HEK293 (cell line): ENCODE measurements at regions not wholly inside any gene's neighbourhood (a gene's known extent, or its start where the extent isn't known, plus 50 kb on each side); places are given as distances from the start of the nearest gene placed in this dataset.

Source experiments
- CTCF ChIA-PET: fragments of 350-600 bp; formaldehyde crosslinking; extraction: SDS; loops from one replicate; lab custom pipeline; 2021; ENCODE audit warnings: antibody characterized with exemption; lab: Yijun Ruan, JAX
- POLR2A ChIA-PET: fragments of 300-600 bp; formaldehyde crosslinking; extraction: SDS; loops from one replicate; lab custom pipeline; 2020; ENCODE audit warnings: antibody characterized with exemption, inconsistent platforms; lab: Yijun Ruan, JAX
- H3K27ac ChIP-seq: fragments of 200-500 bp; sonication (Bioruptor generic); 2 replicates; pipeline ENCODE4 v1.5.1; 2014; ENCODE audit warnings: low read depth, low read length, control low read depth, inconsistent platforms; ENCODE audit errors: extremely low read depth
- H3K36me3 ChIP-seq, 2 experiments: fragments of 200-500 bp in 1 of 2; sonication (Bioruptor generic) in 1 of 2; 1 replicate in 1 of 2; 2 replicates in 1 of 2; pipeline ENCODE4 v1.5.1; 2014 to 2017; ENCODE audit warnings: inconsistent platforms in 2 of 2, low read length in 2 of 2; ENCODE audit not compliant: control insufficient read depth in 2 of 2, insufficient read depth in 1 of 2
- H3K4me1 ChIP-seq: fragments of 200-500 bp; sonication (Bioruptor generic); 2 replicates; pipeline ENCODE4 v1.5.1; 2014; ENCODE audit warnings: mild to moderate bottlenecking, low read length, inconsistent platforms; ENCODE audit not compliant: control insufficient read depth, insufficient read depth
- H3K4me3 ChIP-seq: 2 replicates; pipeline ENCODE4 v1.5.1; 2011; ENCODE audit warnings: low read depth, mild to moderate bottlenecking, control low read depth, low read length, moderate library complexity
- H3K9me3 ChIP-seq: fragments of 200-500 bp; sonication (Bioruptor generic); 2 replicates; pipeline ENCODE4 v1.5.1; 2014; ENCODE audit warnings: low read depth, low read length, inconsistent platforms; ENCODE audit not compliant: control insufficient read depth, insufficient read depth
- ATF2 ChIP-seq: fragments of 450-650 bp; formaldehyde crosslinking; IDR thresholded peaks from 2 replicates; pipeline ENCODE4 v1.5.1; 2016; ENCODE audit warnings: missing biosample characterization, missing genetic modification characterization, low read depth
- HOXA7 ChIP-seq: sonication (generic); formaldehyde crosslinking; IDR thresholded peaks from 2 replicates; pipeline ENCODE4 v1.8.1; 2022; ENCODE audit warnings: missing genetic modification reagents, borderline replicate concordance
- KLF17 ChIP-seq: fragments of 450-650 bp; formaldehyde crosslinking; IDR thresholded peaks from 2 replicates; pipeline ENCODE4 v1.5.1; 2016; ENCODE audit warnings: missing biosample characterization, missing genetic modification characterization
- ZNF10 ChIP-seq: fragments of 450-650 bp; formaldehyde crosslinking; IDR thresholded peaks from 2 replicates; pipeline ENCODE4 v1.5.1; 2017; ENCODE audit warnings: missing biosample characterization, missing genetic modification characterization
- ZNF146 ChIP-seq: fragments of 450-650 bp; formaldehyde crosslinking; IDR thresholded peaks from 2 replicates; pipeline ENCODE4 v1.5.1; 2016; ENCODE audit warnings: missing biosample characterization, missing genetic modification characterization
- ZNF221 ChIP-seq: fragments of 450-650 bp; formaldehyde crosslinking; IDR thresholded peaks from 2 replicates; pipeline ENCODE4 v1.5.1; 2017; ENCODE audit warnings: missing biosample characterization, missing genetic modification characterization, borderline replicate concordance
- ZNF274 ChIP-seq, 2 experiments: fragments of 200-500 bp in 1 of 2; fragments of 450-650 bp in 1 of 2; sonication (Bioruptor generic) in 1 of 2; formaldehyde crosslinking in 1 of 2; IDR thresholded peaks; 2 replicates each; pipeline versions ENCODE4 v1.5.1 to v1.6.1; 2014 to 2016; ENCODE audit warnings: borderline replicate concordance in 1 of 2, inconsistent platforms in 1 of 2, low read length in 1 of 2, missing biosample characterization in 1 of 2, missing genetic modification characterization in 1 of 2
- ZNF341 ChIP-seq: fragments of 450-650 bp; formaldehyde crosslinking; IDR thresholded peaks from 2 replicates; pipeline ENCODE4; 2016; ENCODE audit warnings: low read depth, missing biosample characterization, missing genetic modification characterization
- ZNF404 ChIP-seq: fragments of 450-650 bp; formaldehyde crosslinking; IDR thresholded peaks from 2 replicates; pipeline ENCODE4 v1.5.1; 2017; ENCODE audit warnings: missing biosample characterization, missing genetic modification characterization
- ZNF76 ChIP-seq: fragments of 450-650 bp; formaldehyde crosslinking; IDR thresholded peaks from 2 replicates; pipeline ENCODE4; 2016; ENCODE audit warnings: low read depth, missing biosample characterization, missing genetic modification characterization, borderline replicate concordance
- TF ChIP-seq, protein P1 (sequence below): fragments of 450-650 bp; formaldehyde crosslinking; IDR thresholded peaks from 2 replicates; pipeline ENCODE4 v1.5.1; 2017; ENCODE audit warnings: missing biosample characterization, missing genetic modification characterization
- TF ChIP-seq, protein P2 (sequence below): fragments of 450-650 bp; formaldehyde crosslinking; IDR thresholded peaks from 2 replicates; pipeline ENCODE4 v1.5.1; 2016; ENCODE audit warnings: missing biosample characterization, missing genetic modification characterization
- TF ChIP-seq, protein P3 (sequence below): fragments of 450-650 bp; formaldehyde crosslinking; IDR thresholded peaks from 2 replicates; pipeline ENCODE4 v1.5.1; 2016; ENCODE audit warnings: missing biosample characterization, missing genetic modification characterization
- TF ChIP-seq, protein P4 (sequence below): fragments of 450-650 bp; formaldehyde crosslinking; IDR thresholded peaks from 2 replicates; pipeline ENCODE4 v1.5.1; 2016; ENCODE audit warnings: missing biosample characterization, missing genetic modification characterization

DNA sequence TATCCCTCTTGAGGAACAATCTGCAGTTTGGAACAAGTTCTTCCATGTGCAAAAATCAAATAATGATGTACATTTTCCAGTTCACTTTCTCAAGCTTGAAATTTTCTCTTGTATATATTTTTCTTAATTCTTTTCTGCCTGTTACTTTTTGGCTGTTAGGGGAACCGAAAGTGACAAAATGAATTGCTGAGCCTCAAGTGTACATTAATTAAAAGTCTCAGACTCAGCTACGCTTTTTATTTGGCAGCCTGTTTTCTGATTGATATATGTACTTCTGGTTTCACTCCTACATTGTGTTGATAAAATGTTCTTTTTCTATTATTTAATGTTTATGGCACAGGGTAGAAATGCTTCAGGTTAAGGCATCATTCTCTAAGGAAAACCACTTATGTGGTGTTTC lies 999.5 kb downstream of the PDHA2 start (continued):
- TF ChIP-seq, protein P1, sequence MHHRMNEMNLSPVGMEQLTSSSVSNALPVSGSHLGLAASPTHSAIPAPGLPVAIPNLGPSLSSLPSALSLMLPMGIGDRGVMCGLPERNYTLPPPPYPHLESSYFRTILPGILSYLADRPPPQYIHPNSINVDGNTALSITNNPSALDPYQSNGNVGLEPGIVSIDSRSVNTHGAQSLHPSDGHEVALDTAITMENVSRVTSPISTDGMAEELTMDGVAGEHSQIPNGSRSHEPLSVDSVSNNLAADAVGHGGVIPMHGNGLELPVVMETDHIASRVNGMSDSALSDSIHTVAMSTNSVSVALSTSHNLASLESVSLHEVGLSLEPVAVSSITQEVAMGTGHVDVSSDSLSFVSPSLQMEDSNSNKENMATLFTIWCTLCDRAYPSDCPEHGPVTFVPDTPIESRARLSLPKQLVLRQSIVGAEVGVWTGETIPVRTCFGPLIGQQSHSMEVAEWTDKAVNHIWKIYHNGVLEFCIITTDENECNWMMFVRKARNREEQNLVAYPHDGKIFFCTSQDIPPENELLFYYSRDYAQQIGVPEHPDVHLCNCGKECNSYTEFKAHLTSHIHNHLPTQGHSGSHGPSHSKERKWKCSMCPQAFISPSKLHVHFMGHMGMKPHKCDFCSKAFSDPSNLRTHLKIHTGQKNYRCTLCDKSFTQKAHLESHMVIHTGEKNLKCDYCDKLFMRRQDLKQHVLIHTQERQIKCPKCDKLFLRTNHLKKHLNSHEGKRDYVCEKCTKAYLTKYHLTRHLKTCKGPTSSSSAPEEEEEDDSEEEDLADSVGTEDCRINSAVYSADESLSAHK (tag by site-specific recombination): no peak
- TF ChIP-seq HOXA7 (CRISPR knock-in tag) (no peak), ZNF404 (tag by site-specific recombination) (no peak)

GRCh38 chr4:96841801-96842200 lies 1001.9 kb downstream of the PDHA2 start:
- Histone ChIP-seq H3K9me3 (no peaks in the 10 kb centered on the region), H3K4me1 (no peaks in the 10 kb centered on the region), H3K27ac (no peak overlapping the region), H3K4me3 (no peak overlapping the region), H3K36me3 (no peaks in the 10 kb centered on the region)
- CTCF ChIA-PET: no interaction called here
- TF ChIP-seq ZNF76 (tag by site-specific recombination) (no peak), ZNF341 (tag by site-specific recombination) (no peak)
- TF ChIP-seq, protein P2, sequence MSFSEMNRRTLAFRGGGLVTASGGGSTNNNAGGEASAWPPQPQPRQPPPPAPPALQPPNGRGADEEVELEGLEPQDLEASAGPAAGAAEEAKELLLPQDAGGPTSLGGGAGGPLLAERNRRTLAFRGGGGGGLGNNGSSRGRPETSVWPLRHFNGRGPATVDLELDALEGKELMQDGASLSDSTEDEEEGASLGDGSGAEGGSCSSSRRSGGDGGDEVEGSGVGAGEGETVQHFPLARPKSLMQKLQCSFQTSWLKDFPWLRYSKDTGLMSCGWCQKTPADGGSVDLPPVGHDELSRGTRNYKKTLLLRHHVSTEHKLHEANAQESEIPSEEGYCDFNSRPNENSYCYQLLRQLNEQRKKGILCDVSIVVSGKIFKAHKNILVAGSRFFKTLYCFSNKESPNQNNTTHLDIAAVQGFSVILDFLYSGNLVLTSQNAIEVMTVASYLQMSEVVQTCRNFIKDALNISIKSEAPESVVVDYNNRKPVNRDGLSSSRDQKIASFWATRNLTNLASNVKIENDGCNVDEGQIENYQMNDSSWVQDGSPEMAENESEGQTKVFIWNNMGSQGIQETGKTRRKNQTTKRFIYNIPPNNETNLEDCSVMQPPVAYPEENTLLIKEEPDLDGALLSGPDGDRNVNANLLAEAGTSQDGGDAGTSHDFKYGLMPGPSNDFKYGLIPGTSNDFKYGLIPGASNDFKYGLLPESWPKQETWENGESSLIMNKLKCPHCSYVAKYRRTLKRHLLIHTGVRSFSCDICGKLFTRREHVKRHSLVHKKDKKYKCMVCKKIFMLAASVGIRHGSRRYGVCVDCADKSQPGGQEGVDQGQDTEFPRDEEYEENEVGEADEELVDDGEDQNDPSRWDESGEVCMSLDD (tag by site-specific recombination): no peak
- TF ChIP-seq, protein P3, sequence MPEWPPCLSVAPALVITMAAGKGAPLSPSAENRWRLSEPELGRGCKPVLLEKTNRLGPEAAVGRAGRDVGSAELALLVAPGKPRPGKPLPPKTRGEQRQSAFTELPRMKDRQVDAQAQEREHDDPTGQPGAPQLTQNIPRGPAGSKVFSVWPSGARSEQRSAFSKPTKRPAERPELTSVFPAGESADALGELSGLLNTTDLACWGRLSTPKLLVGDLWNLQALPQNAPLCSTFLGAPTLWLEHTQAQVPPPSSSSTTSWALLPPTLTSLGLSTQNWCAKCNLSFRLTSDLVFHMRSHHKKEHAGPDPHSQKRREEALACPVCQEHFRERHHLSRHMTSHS (tag by site-specific recombination): no peak
- POLR2A ChIA-PET: no interaction called here

GRCh38 chr4:96844858-96845490 lies 1005.1 kb downstream of the PDHA2 start:
- Histone ChIP-seq H3K9me3 (no peaks in the 10 kb centered on the region), H3K36me3 (no peaks in the 10 kb centered on the region), H3K27ac (no peak overlapping the region), H3K4me1 (no peaks in the 10 kb centered on the region), H3K4me3 (no peak overlapping the region)
- TF ChIP-seq ZNF146 (tag by site-specific recombination): no peak
- no peak for TF ChIP-seq KLF17 (tag by site-specific recombination)
- no peak for TF ChIP-seq ZNF221 (tag by site-specific recombination)
- no peak for TF ChIP-seq ATF2 (tag by site-specific recombination)
- TF ChIP-seq ZNF10 (tag by site-specific recombination): no peak
- TF ChIP-seq ZNF274 (IDR thresholded peaks at IDR 0.05; ENCODE audit: low read length): no peak
- TF ChIP-seq ZNF274 (tag by site-specific recombination; IDR thresholded peaks at IDR 0.05; ENCODE audit: borderline replicate concordance): no peak
- TF ChIP-seq, protein P4, sequence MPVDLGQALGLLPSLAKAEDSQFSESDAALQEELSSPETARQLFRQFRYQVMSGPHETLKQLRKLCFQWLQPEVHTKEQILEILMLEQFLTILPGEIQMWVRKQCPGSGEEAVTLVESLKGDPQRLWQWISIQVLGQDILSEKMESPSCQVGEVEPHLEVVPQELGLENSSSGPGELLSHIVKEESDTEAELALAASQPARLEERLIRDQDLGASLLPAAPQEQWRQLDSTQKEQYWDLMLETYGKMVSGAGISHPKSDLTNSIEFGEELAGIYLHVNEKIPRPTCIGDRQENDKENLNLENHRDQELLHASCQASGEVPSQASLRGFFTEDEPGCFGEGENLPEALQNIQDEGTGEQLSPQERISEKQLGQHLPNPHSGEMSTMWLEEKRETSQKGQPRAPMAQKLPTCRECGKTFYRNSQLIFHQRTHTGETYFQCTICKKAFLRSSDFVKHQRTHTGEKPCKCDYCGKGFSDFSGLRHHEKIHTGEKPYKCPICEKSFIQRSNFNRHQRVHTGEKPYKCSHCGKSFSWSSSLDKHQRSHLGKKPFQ (tag by site-specific recombination): no peak
- ChIA-PET CTCF (no interaction called here), POLR2A (no interaction called here)
